Breast epithelium (tissue), 3 donors: ENCODE measurements at regions not wholly inside any gene's neighbourhood (a gene's known extent, or its start where the extent isn't known, plus 50 kb on each side); places are given as distances from the start of the nearest gene placed in this dataset.

Experiments
- CTCF ChIP-seq, 3 donors: fragments of 450-650 bp; IDR thresholded peaks; one replicate each; pipeline ENCODE4 v1.5.1; 2016 to 2017; ENCODE audit warnings: antibody characterized with exemption in 3 of 3, mild to moderate bottlenecking in 3 of 3, moderate library complexity in 3 of 3
- POLR2A ChIP-seq: fragments of 450-650 bp; IDR thresholded peaks from one replicate; pipeline ENCODE4 v1.6.1; 2016; ENCODE audit warnings: antibody characterized with exemption, mild to moderate bottlenecking, moderate library complexity
- POLR2AphosphoS5 ChIP-seq, 3 donors: sonication (generic); formaldehyde crosslinking; IDR thresholded peaks; one replicate each; pipeline ENCODE4 v1.6.1; 2017; ENCODE audit warnings: antibody characterized with exemption in 3 of 3

- TF ChIP-seq CTCF (IDR thresholded peaks at IDR 0.05) = no peak
- TF ChIP-seq POLR2AphosphoS5 (IDR thresholded peaks at IDR 0.05) = no peak
- TF ChIP-seq POLR2A = no peak
Measured at GRCh38 chr17:33976831-33977230, 278.3 kb upstream of the CCL2 start.
